GM19043 (cell line): ENCODE measurements at regions not wholly inside any gene's neighbourhood (a gene's known extent, or its start where the extent isn't known, plus 50 kb on each side); places are given as distances from the start of the nearest gene placed in this dataset.

Experiments
- ATAC-seq: cut with Tn5 transposase; IDR thresholded peaks from one replicate; pipeline ENCODE4 v1.9.1; 2021; ENCODE audit warnings: low read depth; ENCODE audit not compliant: unreplicated experiment

- ATAC-seq: no peak
Observed at GRCh38 chr4:63528256-63528991, 880.8 kb downstream of the TECRL start.

- no peak for ATAC-seq
Observed at GRCh38 chr4:63526251-63526650, 883.0 kb downstream of the TECRL start.

- no peak for ATAC-seq
Observed at GRCh38 chr4:63524764-63525163, 884.5 kb downstream of the TECRL start.

GRCh38 chr4:63505714-63506460, 903.4 kb downstream of the TECRL start:
- ATAC-seq: no peak

- ATAC-seq: no peak
Observed at GRCh38 chr4:63493265-63493664, 916.0 kb downstream of the TECRL start.

- ATAC-seq: no peak
Observed at GRCh38 chr4:63492515-63492914, 916.7 kb downstream of the TECRL start.

GRCh38 chr4:63464393-63464792, 944.9 kb downstream of the TECRL start:
- no peak for ATAC-seq

GRCh38 chr4:63460075-63460474, 949.2 kb downstream of the TECRL start:
- no peak for ATAC-seq

GRCh38 chr4:63459329-63459728, 949.9 kb downstream of the TECRL start:
- no peak for ATAC-seq

GRCh38 chr4:63458010-63458409, 951.2 kb downstream of the TECRL start:
- no peak for ATAC-seq

- no peak for ATAC-seq
Observed at GRCh38 chr4:63440236-63440635, 969.0 kb downstream of the TECRL start.

GRCh38 chr4:63430105-63430504, 979.1 kb downstream of the TECRL start:
- no peak for ATAC-seq

- ATAC-seq: no peak
Observed at GRCh38 chr4:63396269-63396668, 1013.0 kb downstream of the TECRL start.

GRCh38 chr4:63393544-63393943, 1015.7 kb downstream of the TECRL start:
- no peak for ATAC-seq

- ATAC-seq: no peak
Observed at GRCh38 chr4:63379750-63380522, 1029.3 kb downstream of the TECRL start.

GRCh38 chr4:63371001-63371400, 1038.2 kb downstream of the TECRL start:
- no peak for ATAC-seq

- ATAC-seq: no peak
Observed at GRCh38 chr4:63361628-63362027, 1047.6 kb downstream of the TECRL start.

GRCh38 chr4:63361066-63361465, 1048.2 kb downstream of the TECRL start:
- no peak for ATAC-seq

- ATAC-seq: no peak
Observed at GRCh38 chr4:63349674-63350025, 1059.6 kb downstream of the TECRL start.

- ATAC-seq: no peak
Observed at GRCh38 chr4:63348735-63349673, 1060.2 kb downstream of the TECRL start.
